Osteocyte (in vitro differentiated cells): ENCODE measurements at regions not wholly inside any gene's neighbourhood (a gene's known extent, or its start where the extent isn't known, plus 50 kb on each side); places are given as distances from the start of the nearest gene placed in this dataset.

Experiments
- DNase-seq: peaks from one replicate; pipeline ENCODE4 v3.0.0; 2021; ENCODE audit warnings: mixed read lengths; ENCODE audit not compliant: unreplicated experiment; ENCODE audit errors: extremely low spot score
- H3K27ac Mint-ChIP-seq: one replicate; pipeline ENCODE4 v1.8.0; 2021; ENCODE audit warnings: mild to moderate bottlenecking, mixed read lengths; ENCODE audit not compliant: unreplicated experiment
- H3K27me3 Mint-ChIP-seq: one replicate; pipeline ENCODE4 v1.8.0; 2021; ENCODE audit warnings: mixed read lengths; ENCODE audit not compliant: unreplicated experiment
- H3K36me3 Mint-ChIP-seq: one replicate; pipeline ENCODE4 v1.8.0; 2021; ENCODE audit warnings: mixed read lengths; ENCODE audit not compliant: unreplicated experiment
- H3K4me1 Mint-ChIP-seq: one replicate; pipeline ENCODE4 v1.8.0; 2021; ENCODE audit warnings: mixed read lengths; ENCODE audit not compliant: unreplicated experiment
- H3K4me3 Mint-ChIP-seq: one replicate; pipeline ENCODE4 v1.8.0; 2021; ENCODE audit warnings: mild to moderate bottlenecking, moderate library complexity, mixed read lengths; ENCODE audit not compliant: unreplicated experiment
- H3K9me3 Mint-ChIP-seq: one replicate; pipeline ENCODE4 v1.8.0; 2021; ENCODE audit warnings: mixed read lengths; ENCODE audit not compliant: unreplicated experiment
- TF ChIP-seq, protein P1 (sequence below): fragments of 200-600 bp; sonication (generic); IDR thresholded peaks from 2 replicates; pipeline ENCODE4 v1.5.0; 2021; ENCODE audit warnings: antibody characterized with exemption, mild to moderate bottlenecking, moderate library complexity

DNA sequence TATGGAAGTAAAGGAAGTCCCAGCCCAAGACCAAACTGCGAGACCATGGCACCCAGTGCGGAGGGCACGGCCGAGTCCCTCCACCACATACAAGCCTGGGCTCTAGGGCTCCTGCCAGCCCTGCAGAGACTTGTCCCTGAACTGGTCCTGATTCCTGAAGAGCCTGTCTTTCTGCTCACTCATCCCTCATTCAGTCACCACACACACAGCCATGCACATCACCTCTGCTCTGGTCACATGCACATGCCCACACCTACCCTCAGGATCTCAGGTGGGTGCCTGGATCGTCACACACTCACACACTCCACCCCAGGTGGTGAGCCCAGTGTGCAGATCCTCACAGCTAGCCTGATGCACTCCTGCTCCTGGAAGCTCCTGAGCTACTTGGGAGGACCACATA, 71.4 kb upstream of the LAPTM4A start:
- Mint-ChIP-seq H3K27ac (no peak overlapping the region), H3K4me1 (peaks cover 5% of the 10 kb centered on the region), H3K27me3 (peaks cover 9% of the 10 kb centered on the region), H3K4me3 (no peak overlapping the region), H3K36me3 (peaks cover 3% of the 10 kb centered on the region), H3K9me3 (no peaks in the 10 kb centered on the region)
- TF ChIP-seq, protein P1, sequence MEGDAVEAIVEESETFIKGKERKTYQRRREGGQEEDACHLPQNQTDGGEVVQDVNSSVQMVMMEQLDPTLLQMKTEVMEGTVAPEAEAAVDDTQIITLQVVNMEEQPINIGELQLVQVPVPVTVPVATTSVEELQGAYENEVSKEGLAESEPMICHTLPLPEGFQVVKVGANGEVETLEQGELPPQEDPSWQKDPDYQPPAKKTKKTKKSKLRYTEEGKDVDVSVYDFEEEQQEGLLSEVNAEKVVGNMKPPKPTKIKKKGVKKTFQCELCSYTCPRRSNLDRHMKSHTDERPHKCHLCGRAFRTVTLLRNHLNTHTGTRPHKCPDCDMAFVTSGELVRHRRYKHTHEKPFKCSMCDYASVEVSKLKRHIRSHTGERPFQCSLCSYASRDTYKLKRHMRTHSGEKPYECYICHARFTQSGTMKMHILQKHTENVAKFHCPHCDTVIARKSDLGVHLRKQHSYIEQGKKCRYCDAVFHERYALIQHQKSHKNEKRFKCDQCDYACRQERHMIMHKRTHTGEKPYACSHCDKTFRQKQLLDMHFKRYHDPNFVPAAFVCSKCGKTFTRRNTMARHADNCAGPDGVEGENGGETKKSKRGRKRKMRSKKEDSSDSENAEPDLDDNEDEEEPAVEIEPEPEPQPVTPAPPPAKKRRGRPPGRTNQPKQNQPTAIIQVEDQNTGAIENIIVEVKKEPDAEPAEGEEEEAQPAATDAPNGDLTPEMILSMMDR: no peak
- DNase-seq: no peak

DNA sequence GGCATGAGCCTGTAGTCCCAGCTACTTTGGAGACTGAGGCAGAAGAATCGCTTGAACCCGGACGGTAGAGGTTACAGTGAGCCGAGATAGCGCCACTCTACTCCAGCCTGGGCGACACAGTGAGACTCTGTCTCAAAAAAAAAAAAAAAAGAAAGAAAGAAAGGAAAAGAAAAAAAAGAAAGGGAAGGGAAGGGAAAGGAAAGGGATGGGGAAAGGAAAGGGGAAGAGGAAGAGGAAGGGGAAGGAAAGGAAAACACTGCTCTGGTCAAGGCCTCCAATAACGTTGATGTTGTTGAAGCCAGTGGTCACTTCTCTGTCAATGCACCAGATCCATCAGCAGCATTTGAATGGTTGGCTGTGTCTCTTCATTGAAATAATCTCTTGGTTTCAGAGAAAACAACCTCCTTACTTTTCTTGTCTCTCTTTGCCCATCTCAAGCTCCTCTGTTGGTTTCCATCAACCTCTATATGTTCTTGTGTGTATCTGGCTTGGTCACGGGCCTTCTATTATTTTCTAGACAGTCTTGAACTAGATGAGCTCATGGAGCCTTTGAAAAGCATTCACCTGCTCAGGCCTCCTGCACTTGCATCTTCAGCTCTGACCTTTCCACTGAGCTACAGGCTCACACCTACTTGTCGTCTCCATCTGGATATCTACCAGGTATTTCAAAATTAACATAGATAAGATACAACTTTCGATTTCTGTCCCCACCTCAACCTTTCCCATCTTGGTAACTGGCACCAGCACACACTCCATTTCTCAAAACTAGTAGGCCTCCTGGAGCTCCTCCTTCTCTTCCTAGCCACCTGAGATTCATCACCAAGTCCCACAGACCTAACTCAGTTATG, 69.4 kb upstream of the LAPTM4A start:
- TF ChIP-seq, protein P1: no peak
- Mint-ChIP-seq H3K27me3 (peaks cover 9% of the 10 kb centered on the region), H3K27ac (no peak overlapping the region), H3K4me1 (peaks cover 4% of the 10 kb centered on the region), H3K4me3 (no peak overlapping the region), H3K36me3 (peaks cover 3% of the 10 kb centered on the region), H3K9me3 (no peaks in the 10 kb centered on the region)
- DNase-seq: no peak

DNA sequence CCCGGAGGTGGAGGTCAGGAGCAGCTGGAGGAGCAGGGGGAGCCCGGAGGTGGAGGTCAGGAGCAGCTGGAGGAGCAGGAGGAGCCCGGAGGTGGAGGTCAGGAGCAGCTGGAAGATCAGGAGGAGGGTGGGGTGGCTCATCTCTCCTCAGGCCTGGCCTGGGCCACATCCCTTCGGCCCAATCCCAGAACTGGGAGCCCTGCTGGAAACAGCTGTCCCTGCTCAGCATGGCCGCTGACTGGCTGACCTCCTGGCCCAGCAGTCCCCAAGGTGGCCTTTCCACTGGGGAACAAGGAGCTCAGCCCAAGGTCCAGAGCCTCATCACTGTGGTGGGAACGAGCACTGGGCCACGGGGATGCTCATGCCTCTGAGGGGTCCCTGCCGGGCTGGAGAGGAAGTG, 66.6 kb upstream of the LAPTM4A start:
- Mint-ChIP-seq H3K36me3 (peaks cover 3% of the 10 kb centered on the region), H3K27me3 (peaks cover 9% of the 10 kb centered on the region), H3K4me3 (no peak overlapping the region), H3K9me3 (no peaks in the 10 kb centered on the region), H3K27ac (no peak overlapping the region), H3K4me1 (peaks cover 7% of the 10 kb centered on the region)
- no peak for DNase-seq
- TF ChIP-seq, protein P1: no peak

DNA sequence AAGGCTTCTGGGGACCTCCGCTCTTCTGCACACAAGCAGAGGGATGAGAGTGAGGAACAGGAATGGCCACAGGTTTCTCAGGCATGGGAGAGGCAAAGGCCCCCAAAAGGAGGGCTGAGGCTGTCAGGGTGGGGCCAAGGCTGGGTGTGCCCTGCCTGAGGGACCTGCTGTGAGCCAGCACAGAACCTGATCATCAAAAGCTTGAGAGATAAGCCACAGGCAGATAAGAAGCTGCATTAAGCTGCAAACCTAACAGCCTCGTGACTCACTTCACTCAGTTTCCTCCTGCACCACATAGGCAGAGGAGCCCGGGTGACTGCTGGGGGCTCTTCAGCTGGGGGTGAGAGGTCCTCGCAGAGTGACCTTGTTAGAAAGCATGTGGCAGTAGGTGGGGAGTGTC, 64.5 kb upstream of the LAPTM4A start:
- DNase-seq: no peak
- Mint-ChIP-seq H3K27me3 (no peaks in the 10 kb centered on the region), H3K9me3 (no peaks in the 10 kb centered on the region), H3K4me1 (peaks cover 12% of the 10 kb centered on the region), H3K36me3 (no peaks in the 10 kb centered on the region), H3K27ac (no peak overlapping the region), H3K4me3 (no peak overlapping the region)
- TF ChIP-seq, protein P1: no peak

DNA sequence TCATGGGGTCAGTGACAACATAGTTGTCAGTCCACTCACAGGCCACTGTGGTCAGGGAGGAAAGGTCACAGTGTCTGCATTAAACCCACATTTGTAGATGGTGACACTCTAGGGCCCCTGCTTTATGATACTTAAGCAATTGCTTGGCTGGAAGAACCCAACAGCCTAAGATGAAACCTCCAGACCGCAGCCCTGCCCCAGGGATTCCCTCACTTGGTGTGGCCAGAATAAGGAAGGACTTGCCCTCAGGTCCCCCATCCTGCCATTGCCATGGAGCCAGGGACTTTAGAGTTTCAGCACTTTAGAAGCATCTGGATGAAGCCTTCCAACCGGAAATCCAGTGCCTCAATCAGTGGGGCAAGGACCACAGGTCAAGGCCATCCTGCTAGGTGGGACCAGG, 63.9 kb upstream of the LAPTM4A start:
- DNase-seq: no peak
- Mint-ChIP-seq H3K27ac (no peak overlapping the region), H3K4me3 (no peak overlapping the region), H3K27me3 (no peaks in the 10 kb centered on the region), H3K9me3 (no peaks in the 10 kb centered on the region), H3K36me3 (no peaks in the 10 kb centered on the region), H3K4me1 (peaks cover 14% of the 10 kb centered on the region)
- TF ChIP-seq, protein P1: no peak
